HUES64 (cell line): ENCODE measurements at regions not wholly inside any gene's neighbourhood (a gene's known extent, or its start where the extent isn't known, plus 50 kb on each side); places are given as distances from the start of the nearest gene placed in this dataset.

Source experiments
- H3K27ac ChIP-seq: 2 replicates; pipeline ENCODE4 v1.7.0; 2013; ENCODE audit warnings: low read depth, low read length, inconsistent platforms
- H3K27me3 ChIP-seq: 2 replicates; pipeline ENCODE4 v1.6.1; 2013; ENCODE audit warnings: mild to moderate bottlenecking, low read length; ENCODE audit not compliant: insufficient read depth
- H3K36me3 ChIP-seq: 2 replicates; pipeline ENCODE4 v1.6.1; 2013; ENCODE audit warnings: mild to moderate bottlenecking, low read length; ENCODE audit not compliant: insufficient read depth
- H3K4me1 ChIP-seq: 2 replicates; pipeline ENCODE4 v1.6.1; 2013; ENCODE audit warnings: mild to moderate bottlenecking, low read length, moderate library complexity; ENCODE audit not compliant: insufficient read depth
- H3K4me3 ChIP-seq: 2 replicates; pipeline ENCODE4 v1.5.1; 2013; ENCODE audit warnings: mild to moderate bottlenecking, low read length, moderate library complexity
- H3K9ac ChIP-seq: 2 replicates; pipeline ENCODE4 v1.6.1; 2013; ENCODE audit warnings: mild to moderate bottlenecking, low read depth, low read length
- H3K9me3 ChIP-seq: 2 replicates; pipeline ENCODE4 v1.6.1; 2013; ENCODE audit warnings: low read depth, low read length; ENCODE audit not compliant: insufficient read depth
- WGBS: fragments of 150-250, 120-280 bp; methylation state at CpG from one replicate; pipeline ENCODE4 v1.1.7; 2013; ENCODE audit warnings: missing lambda C conversion rate; 5-methylcytosine and 5-hydroxymethylcytosine counted together

GRCh38 chr12:116650585-116651087 is 87.2 kb downstream of the SPRING1 start:
- no peaks in the 10 kb centered on the region for H3K36me3 ChIP-seq
- H3K27me3 ChIP-seq: no peaks in the 10 kb centered on the region
- no peak overlapping the region for H3K27ac ChIP-seq
- H3K4me3 ChIP-seq: no peak overlapping the region
- peaks cover 7% of the 10 kb centered on the region; the same call in 1 of the 2 replicates for H3K4me1 ChIP-seq
- 78% methylated on average over 6 of the region's 6 CpGs for WGBS
- H3K9ac ChIP-seq: no peak overlapping the region
- H3K9me3 ChIP-seq: no peaks in the 10 kb centered on the region

GRCh38 chr12:116650062-116650461 is 87.8 kb downstream of the SPRING1 start:
- no peaks in the 10 kb centered on the region for H3K36me3 ChIP-seq
- no peak overlapping the region for H3K4me3 ChIP-seq
- H3K9me3 ChIP-seq: no peaks in the 10 kb centered on the region
- no peak overlapping the region for H3K27ac ChIP-seq
- no peak overlapping the region for H3K9ac ChIP-seq
- H3K4me1 ChIP-seq: peaks cover 8% of the 10 kb centered on the region; the same call in 1 of the 2 replicates
- WGBS: 86% methylated on average over 2 of the region's 2 CpGs
- no peaks in the 10 kb centered on the region for H3K27me3 ChIP-seq

- Histone ChIP-seq H3K4me1 (peaks cover 8% of the 10 kb centered on the region; the same call in 1 of the 2 replicates), H3K9me3 (no peaks in the 10 kb centered on the region; the same call in 1 of the 2 replicates), H3K36me3 (no peaks in the 10 kb centered on the region), H3K27ac (no peak overlapping the region), H3K9ac (no peak overlapping the region), H3K4me3 (no peak overlapping the region), H3K27me3 (no peaks in the 10 kb centered on the region)
- WGBS: 70% methylated on average over 3 of the region's 4 CpGs
Measured at GRCh38 chr12:116647813-116648212, 88.6 kb downstream of the MAP1LC3B2 start.

GRCh38 chr12:116646901-116647300 is 87.7 kb downstream of the MAP1LC3B2 start:
- H3K4me1 ChIP-seq: peaks cover 8% of the 10 kb centered on the region; the same call in 1 of the 2 replicates
- no peaks in the 10 kb centered on the region for H3K36me3 ChIP-seq
- H3K27me3 ChIP-seq: no peaks in the 10 kb centered on the region
- H3K9me3 ChIP-seq: no peaks in the 10 kb centered on the region; the same call in 1 of the 2 replicates
- H3K27ac ChIP-seq: no peak overlapping the region
- no peak overlapping the region for H3K4me3 ChIP-seq
- H3K9ac ChIP-seq: no peak overlapping the region

- Histone ChIP-seq H3K4me1 (peaks cover 8% of the 10 kb centered on the region; the same call in 1 of the 2 replicates), H3K4me3 (no peak overlapping the region), H3K36me3 (no peaks in the 10 kb centered on the region), H3K27ac (no peak overlapping the region), H3K27me3 (no peaks in the 10 kb centered on the region), H3K9ac (no peak overlapping the region), H3K9me3 (no peaks in the 10 kb centered on the region; the same call in 1 of the 2 replicates)
- WGBS: 98% methylated on average over 3 of the region's 3 CpGs
Measured at GRCh38 chr12:116644806-116645205, 85.6 kb downstream of the MAP1LC3B2 start.

GRCh38 chr12:116642683-116643082 is 83.5 kb downstream of the MAP1LC3B2 start:
- H3K27ac ChIP-seq: no peak overlapping the region
- no peak overlapping the region for H3K9ac ChIP-seq
- H3K27me3 ChIP-seq: no peaks in the 10 kb centered on the region
- WGBS: 70% methylated on average over 2 of the region's 2 CpGs
- H3K36me3 ChIP-seq: no peaks in the 10 kb centered on the region
- peaks cover 8% of the 10 kb centered on the region; the same call in 1 of the 2 replicates for H3K4me1 ChIP-seq
- H3K4me3 ChIP-seq: no peak overlapping the region
- H3K9me3 ChIP-seq: no peaks in the 10 kb centered on the region; the same call in 1 of the 2 replicates

- Histone ChIP-seq H3K9me3 (no peaks in the 10 kb centered on the region; the same call in 1 of the 2 replicates), H3K27ac (no peak overlapping the region), H3K36me3 (no peaks in the 10 kb centered on the region), H3K4me1 (peaks cover 8% of the 10 kb centered on the region; the same call in 1 of the 2 replicates), H3K4me3 (no peak overlapping the region), H3K9ac (no peak overlapping the region), H3K27me3 (no peaks in the 10 kb centered on the region)
- WGBS: 97% methylated on average over 3 of the region's 4 CpGs
Measured at GRCh38 chr12:116642106-116642505, 82.9 kb downstream of the MAP1LC3B2 start.

- Histone ChIP-seq H3K27me3 (no peaks in the 10 kb centered on the region), H3K36me3 (no peaks in the 10 kb centered on the region), H3K4me1 (no peaks in the 10 kb centered on the region; the same call in 1 of the 2 replicates), H3K9me3 (no peaks in the 10 kb centered on the region; the same call in 1 of the 2 replicates), H3K4me3 (no peak overlapping the region), H3K27ac (no peak overlapping the region), H3K9ac (no peak overlapping the region)
- 93% methylated on average over 1 of the region's 1 CpG for WGBS
Measured at GRCh38 chr12:116640281-116640680, 81.1 kb downstream of the MAP1LC3B2 start.

- WGBS: 94% methylated on average over 4 of the region's 4 CpGs
- H3K4me1 ChIP-seq: no peaks in the 10 kb centered on the region; the same call in 1 of the 2 replicates
- no peaks in the 10 kb centered on the region; the same call in 1 of the 2 replicates for H3K9me3 ChIP-seq
Measured at GRCh38 chr12:116639765-116640164, 80.6 kb downstream of the MAP1LC3B2 start.

GRCh38 chr12:116638376-116638775 is 79.2 kb downstream of the MAP1LC3B2 start:
- Histone ChIP-seq H3K36me3 (no peaks in the 10 kb centered on the region), H3K9ac (no peak overlapping the region), H3K4me3 (no peak overlapping the region), H3K27ac (no peak overlapping the region), H3K27me3 (no peaks in the 10 kb centered on the region), H3K9me3 (no peaks in the 10 kb centered on the region), H3K4me1 (no peaks in the 10 kb centered on the region; the same call in 1 of the 2 replicates)
- 100% methylated on average over 1 of the region's 2 CpGs for WGBS

More at GRCh38 chr12:116639765-116640164, 80.6 kb downstream of the MAP1LC3B2 start:
- Histone ChIP-seq H3K27ac (no peak overlapping the region), H3K27me3 (no peaks in the 10 kb centered on the region), H3K36me3 (no peaks in the 10 kb centered on the region), H3K4me3 (no peak overlapping the region), H3K9ac (no peak overlapping the region)

- Histone ChIP-seq H3K27ac (no peak overlapping the region), H3K9ac (no peak overlapping the region), H3K4me1 (no peaks in the 10 kb centered on the region; the same call in 1 of the 2 replicates), H3K27me3 (no peaks in the 10 kb centered on the region), H3K36me3 (no peaks in the 10 kb centered on the region), H3K9me3 (no peaks in the 10 kb centered on the region), H3K4me3 (no peak overlapping the region)
- WGBS: 90% methylated on average over 6 of the region's 6 CpGs
Measured at GRCh38 chr12:116637589-116638150, 78.5 kb downstream of the MAP1LC3B2 start.
